ENCODE measurements at regions not wholly inside any gene's neighbourhood (a gene's known extent, or its start where the extent isn't known, plus 50 kb on each side); places are given as distances from the start of the nearest gene placed in this dataset.

GRCh38 chr2:11075221-11075620 lies 80.0 kb upstream of the SLC66A3 start:
- TF ChIP-seq TCF12 (IDR thresholded peaks at IDR 0.05) (no peak), CHD2 (IDR thresholded peaks at IDR 0.05; ENCODE audit: low read length, partially characterized antibody) (no peak), CTCF (IDR thresholded peaks at IDR 0.05) (no peak), USF2 (IDR thresholded peaks at IDR 0.05; ENCODE audit: borderline replicate concordance, low read depth, low read length) (no peak), RXRA (IDR thresholded peaks at IDR 0.05; ENCODE audit: borderline replicate concordance, low read depth) (no peak), EP300 (IDR thresholded peaks at IDR 0.05; ENCODE audit: borderline replicate concordance in 1 of 2, low read depth in 1 of 2, low read length in 1 of 2) (no peak), SMC3 (IDR thresholded peaks at IDR 0.05; ENCODE audit: low read depth, low read length) (no peak), ZBTB33 (IDR thresholded peaks at IDR 0.05; ENCODE audit: borderline replicate concordance, low read depth) (no peak), REST (IDR thresholded peaks at IDR 0.05; ENCODE audit: low read depth, low read length) (no peak), IRF3 (IDR thresholded peaks at IDR 0.05; ENCODE audit: low read depth, low read length) (no peak), JUND (IDR thresholded peaks at IDR 0.05) (no peak), GABPA (IDR thresholded peaks at IDR 0.05; ENCODE audit: low read depth) (no peak), USF1 (IDR thresholded peaks at IDR 0.05; ENCODE audit: borderline replicate concordance, low read depth) (no peak), EZH2phosphoT487 (IDR thresholded peaks at IDR 0.05; ENCODE audit: borderline replicate concordance, low read depth) (no peak)
- DNase-seq = no peak
- Histone ChIP-seq H3K4me1 (ENCODE audit: control insufficient read depth in 1 of 2, insufficient read depth in 2 of 2, low read depth in 1 of 2, low read length in 1 of 2) (no peaks in the 10 kb centered on the region), H3K9ac (no peak overlapping the region), H3K79me2 (ENCODE audit: insufficient read depth) (no peaks in the 10 kb centered on the region), H4K20me1 (ENCODE audit: insufficient read depth) (no peaks in the 10 kb centered on the region), H3K27ac (ENCODE audit: low read depth in 2 of 2, low read length in 1 of 2) (no peak overlapping the region), H3K9me2 (no peaks in the 10 kb centered on the region), H3K4me2 (no peak overlapping the region), H3K36me3 (replicated peaks in 1 of 2; ENCODE audit: control insufficient read depth in 1 of 2, insufficient read depth in 2 of 2, low read length in 1 of 2) (no peaks in the 10 kb centered on the region), H3K4me3 (ENCODE audit: low read depth in 2 of 2, low read length in 1 of 2) (no peak overlapping the region), H3K27me3 (ENCODE audit: insufficient read depth) (no peaks in the 10 kb centered on the region), H2AFZ (ENCODE audit: low read depth) (no peak overlapping the region), H3F3A (replicated peaks; ENCODE audit: insufficient read depth) (no peaks in the 10 kb centered on the region), H3K9me3 (no peaks in the 10 kb centered on the region)
- POLR2A ChIA-PET = no interaction called here
- 84% methylated on average over 5 of the region's 5 CpGs for WGBS (ENCODE audit: low lambda C conversion rate)
- CTCF ChIA-PET = no interaction called here

Data from SK-N-SH (cell line).